BLaER1 (cell line): ENCODE measurements at regions not wholly inside any gene's neighbourhood (a gene's known extent, or its start where the extent isn't known, plus 50 kb on each side); places are given as distances from the start of the nearest gene placed in this dataset.

Experiments
- H3K27ac ChIP-seq: shearing (Covaris generic); formaldehyde crosslinking; 2 replicates; pipeline ENCODE4 v1.8.1; 2022
- H3K27me3 ChIP-seq: shearing (Covaris generic); formaldehyde crosslinking; 2 replicates; pipeline ENCODE4 v1.8.1; 2022
- H3K36me3 ChIP-seq: shearing (Covaris generic); formaldehyde crosslinking; 2 replicates; pipeline ENCODE4 v1.8.1; 2022
- H3K4me1 ChIP-seq: shearing (Covaris generic); formaldehyde crosslinking; 2 replicates; pipeline ENCODE4 v1.8.1; 2022
- H3K4me2 ChIP-seq: shearing (Covaris generic); formaldehyde crosslinking; 2 replicates; pipeline ENCODE4 v1.8.1; 2022
- H3K4me3 ChIP-seq: shearing (Covaris generic); formaldehyde crosslinking; 2 replicates; pipeline ENCODE4 v1.8.1; 2022
- H3K9ac ChIP-seq: shearing (Covaris generic); formaldehyde crosslinking; 2 replicates; pipeline ENCODE4 v1.8.1; 2022
- H3K9me3 ChIP-seq: shearing (Covaris generic); formaldehyde crosslinking; 2 replicates; pipeline ENCODE4 v1.8.1; 2022
- H4K20me1 ChIP-seq: shearing (Covaris generic); formaldehyde crosslinking; 2 replicates; pipeline ENCODE4 v1.8.1; 2022
- Cebpa-rat ChIP-seq: shearing (Covaris generic); IDR thresholded peaks from 2 replicates; pipeline ENCODE4 v1.8.1; 2022

GRCh38 chr12:23174917-23175316 is 549.9 kb downstream of the ETNK1 start:
- Histone ChIP-seq H3K27me3 (no peaks in the 10 kb centered on the region), H3K4me1 (no peaks in the 10 kb centered on the region), H3K9me3 (no peaks in the 10 kb centered on the region), H3K4me2 (no peak overlapping the region), H4K20me1 (no peaks in the 10 kb centered on the region), H3K36me3 (no peaks in the 10 kb centered on the region), H3K4me3 (no peak overlapping the region), H3K27ac (no peak overlapping the region), H3K9ac (no peak overlapping the region)
- no peak for TF ChIP-seq Cebpa-rat

- Histone ChIP-seq H3K4me2 (no peak overlapping the region), H3K27ac (no peak overlapping the region), H3K9ac (no peak overlapping the region), H3K4me3 (no peak overlapping the region), H3K9me3 (no peaks in the 10 kb centered on the region), H3K27me3 (no peaks in the 10 kb centered on the region), H3K4me1 (no peaks in the 10 kb centered on the region), H4K20me1 (no peaks in the 10 kb centered on the region), H3K36me3 (no peaks in the 10 kb centered on the region)
- no peak for TF ChIP-seq Cebpa-rat
These were observed 560.4 kb downstream of the ETNK1 start for GRCh38 chr12:23185346-23185745.

- Histone ChIP-seq H4K20me1 (no peaks in the 10 kb centered on the region), H3K4me3 (no peak overlapping the region), H3K27me3 (no peaks in the 10 kb centered on the region), H3K27ac (no peak overlapping the region), H3K9me3 (no peaks in the 10 kb centered on the region), H3K4me2 (no peak overlapping the region), H3K9ac (no peak overlapping the region), H3K36me3 (no peaks in the 10 kb centered on the region), H3K4me1 (no peaks in the 10 kb centered on the region)
- TF ChIP-seq Cebpa-rat: no peak
These were observed 562.0 kb downstream of the ETNK1 start for GRCh38 chr12:23186950-23187349.

GRCh38 chr12:23193552-23193951 is 568.6 kb downstream of the ETNK1 start:
- H3K4me2 ChIP-seq: no peak overlapping the region
- H3K36me3 ChIP-seq: no peaks in the 10 kb centered on the region
- no peak overlapping the region for H3K9ac ChIP-seq

GRCh38 chr12:23197266-23197665 is 572.3 kb downstream of the ETNK1 start:
- TF ChIP-seq Cebpa-rat: no peak
- no peak overlapping the region for H3K27ac ChIP-seq
- H3K4me2 ChIP-seq: no peak overlapping the region
- H3K4me1 ChIP-seq: no peaks in the 10 kb centered on the region
- H4K20me1 ChIP-seq: no peaks in the 10 kb centered on the region
- no peaks in the 10 kb centered on the region for H3K27me3 ChIP-seq
- no peak overlapping the region for H3K4me3 ChIP-seq
- H3K9ac ChIP-seq: no peak overlapping the region
- no peaks in the 10 kb centered on the region for H3K36me3 ChIP-seq
- H3K9me3 ChIP-seq: no peaks in the 10 kb centered on the region

More at GRCh38 chr12:23193552-23193951, 568.6 kb downstream of the ETNK1 start:
- H3K4me1 ChIP-seq: no peaks in the 10 kb centered on the region
- TF ChIP-seq Cebpa-rat: no peak
- H3K27ac ChIP-seq: no peak overlapping the region
- H3K27me3 ChIP-seq: no peaks in the 10 kb centered on the region
- H3K9me3 ChIP-seq: no peaks in the 10 kb centered on the region
- no peak overlapping the region for H3K4me3 ChIP-seq
- H4K20me1 ChIP-seq: no peaks in the 10 kb centered on the region

GRCh38 chr12:23202728-23203127 is 577.8 kb downstream of the ETNK1 start:
- Histone ChIP-seq H3K27ac (no peak overlapping the region), H3K27me3 (no peaks in the 10 kb centered on the region), H3K4me2 (no peak overlapping the region), H3K4me3 (no peak overlapping the region), H3K36me3 (no peaks in the 10 kb centered on the region), H4K20me1 (no peaks in the 10 kb centered on the region), H3K4me1 (peaks cover 7% of the 10 kb centered on the region; the same call in 1 of the 2 replicates), H3K9ac (no peak overlapping the region), H3K9me3 (no peaks in the 10 kb centered on the region)
- no peak for TF ChIP-seq Cebpa-rat

- Histone ChIP-seq H3K27me3 (no peaks in the 10 kb centered on the region), H3K27ac (no peak overlapping the region), H3K9me3 (no peaks in the 10 kb centered on the region), H3K9ac (no peak overlapping the region), H3K4me1 (peaks cover 7% of the 10 kb centered on the region; the same call in 1 of the 2 replicates), H4K20me1 (no peaks in the 10 kb centered on the region), H3K36me3 (no peaks in the 10 kb centered on the region), H3K4me3 (no peak overlapping the region), H3K4me2 (no peak overlapping the region)
- no peak for TF ChIP-seq Cebpa-rat
These were observed 580.2 kb downstream of the ETNK1 start for GRCh38 chr12:23204933-23205778.

GRCh38 chr12:23209793-23210192 is 584.8 kb downstream of the ETNK1 start:
- TF ChIP-seq Cebpa-rat: no peak
- Histone ChIP-seq H3K36me3 (no peaks in the 10 kb centered on the region), H3K9me3 (peaks cover 14% of the 10 kb centered on the region), H3K27me3 (no peaks in the 10 kb centered on the region), H3K4me1 (no peaks in the 10 kb centered on the region), H3K4me3 (no peak overlapping the region), H4K20me1 (no peaks in the 10 kb centered on the region), H3K4me2 (no peak overlapping the region), H3K9ac (no peak overlapping the region), H3K27ac (no peak overlapping the region)

- H4K20me1 ChIP-seq: no peaks in the 10 kb centered on the region
- no peak overlapping the region for H3K9ac ChIP-seq
- no peak for TF ChIP-seq Cebpa-rat
- H3K27me3 ChIP-seq: no peaks in the 10 kb centered on the region
- H3K27ac ChIP-seq: no peak overlapping the region
- H3K9me3 ChIP-seq: peaks cover 22% of the 10 kb centered on the region
- H3K36me3 ChIP-seq: no peaks in the 10 kb centered on the region
- H3K4me3 ChIP-seq: no peak overlapping the region
- no peaks in the 10 kb centered on the region for H3K4me1 ChIP-seq
- H3K4me2 ChIP-seq: no peak overlapping the region
These were observed 585.6 kb downstream of the ETNK1 start for GRCh38 chr12:23210573-23210972.

GRCh38 chr12:23211384-23212320 is 586.7 kb downstream of the ETNK1 start:
- H3K9me3 ChIP-seq: peaks cover 31% of the 10 kb centered on the region

More at GRCh38 chr12:23211384-23212320, 586.7 kb downstream of the ETNK1 start:
- Histone ChIP-seq H3K9ac (no peak overlapping the region), H3K36me3 (no peaks in the 10 kb centered on the region), H3K27ac (no peak overlapping the region), H3K4me2 (no peak overlapping the region), H4K20me1 (no peaks in the 10 kb centered on the region), H3K4me1 (no peaks in the 10 kb centered on the region), H3K27me3 (no peaks in the 10 kb centered on the region), H3K4me3 (no peak overlapping the region)
- no peak for TF ChIP-seq Cebpa-rat
